NCI-H2227 (cell line): ENCODE measurements at regions not wholly inside any gene's neighbourhood (a gene's known extent, or its start where the extent isn't known, plus 50 kb on each side); places are given as distances from the start of the nearest gene placed in this dataset.

ENCODE experiments used
- DNase-seq: peaks from one replicate; lab custom pipeline; 2025; ENCODE audit not compliant: unreplicated experiment; lab: John Stamatoyannopoulos, UW

DNA sequence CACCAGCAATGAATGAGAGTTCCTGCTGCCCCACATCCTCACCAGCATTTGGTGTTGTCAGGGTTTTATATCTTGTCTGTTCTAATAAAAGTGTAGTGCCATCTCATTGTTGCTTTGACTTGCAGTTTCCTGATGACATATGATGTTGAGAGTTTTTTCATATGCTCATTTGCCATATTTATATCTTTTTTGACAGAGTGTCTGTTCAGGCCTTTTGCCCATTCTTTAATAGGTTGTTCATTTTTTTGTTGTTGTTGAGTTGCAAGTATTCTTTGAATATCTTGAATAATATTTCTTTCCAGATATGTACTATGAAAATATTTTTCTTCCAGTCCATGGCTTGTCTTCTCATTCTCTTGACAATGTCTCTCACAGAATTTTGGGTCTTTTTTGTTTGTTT is 111.7 kb upstream of the KCNJ15 start:
- no peak for DNase-seq

DNA sequence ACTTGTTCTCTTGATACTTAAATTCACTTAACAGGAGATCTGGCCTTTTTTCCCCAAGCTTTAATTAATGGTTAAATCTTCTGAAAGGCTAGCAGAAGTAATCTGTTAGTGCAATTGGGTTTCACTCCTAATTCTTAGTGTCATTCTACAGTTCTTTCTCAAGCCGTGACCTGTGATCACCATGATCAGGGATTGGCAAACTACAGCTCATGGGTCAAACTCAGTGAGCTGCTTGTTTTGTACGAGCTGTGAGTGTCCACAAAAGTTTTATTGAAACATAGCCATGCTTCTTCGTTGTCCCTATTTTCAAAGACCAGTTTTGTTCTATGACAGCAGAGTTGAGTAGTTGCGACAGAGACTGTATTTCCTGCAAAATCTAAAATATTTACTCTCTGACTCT is 109.4 kb upstream of the KCNJ15 start:
- DNase-seq: no peak

GRCh38 chr21:38148046-38148445 is 108.7 kb upstream of the KCNJ15 start:
- no peak for DNase-seq

GRCh38 chr21:38151021-38151645 is 105.7 kb upstream of the KCNJ15 start:
- DNase-seq: no peak

DNA sequence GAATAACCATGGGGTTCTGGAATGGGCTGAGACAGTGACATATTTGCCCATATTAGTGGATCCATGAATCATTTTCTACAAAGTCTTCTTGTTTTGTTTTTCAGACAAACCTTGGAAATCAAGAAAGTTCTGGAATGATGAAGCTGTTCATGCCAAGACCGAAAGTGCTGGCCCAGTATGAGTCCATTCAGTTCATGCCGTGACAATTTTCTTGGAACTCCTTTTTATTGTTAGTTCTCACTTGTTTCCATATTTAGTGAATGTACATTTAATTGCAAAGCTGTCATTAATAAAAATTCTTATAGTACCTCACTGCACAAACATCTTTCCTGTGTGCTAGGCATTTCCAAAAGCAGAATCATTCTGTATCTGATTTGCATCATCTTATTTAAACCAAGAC is 100.6 kb upstream of the KCNJ15 start:
- DNase-seq: no peak

- DNase-seq: no peak
Measured at GRCh38 chr21:38159355-38159754, 97.4 kb upstream of the KCNJ15 start.

DNA sequence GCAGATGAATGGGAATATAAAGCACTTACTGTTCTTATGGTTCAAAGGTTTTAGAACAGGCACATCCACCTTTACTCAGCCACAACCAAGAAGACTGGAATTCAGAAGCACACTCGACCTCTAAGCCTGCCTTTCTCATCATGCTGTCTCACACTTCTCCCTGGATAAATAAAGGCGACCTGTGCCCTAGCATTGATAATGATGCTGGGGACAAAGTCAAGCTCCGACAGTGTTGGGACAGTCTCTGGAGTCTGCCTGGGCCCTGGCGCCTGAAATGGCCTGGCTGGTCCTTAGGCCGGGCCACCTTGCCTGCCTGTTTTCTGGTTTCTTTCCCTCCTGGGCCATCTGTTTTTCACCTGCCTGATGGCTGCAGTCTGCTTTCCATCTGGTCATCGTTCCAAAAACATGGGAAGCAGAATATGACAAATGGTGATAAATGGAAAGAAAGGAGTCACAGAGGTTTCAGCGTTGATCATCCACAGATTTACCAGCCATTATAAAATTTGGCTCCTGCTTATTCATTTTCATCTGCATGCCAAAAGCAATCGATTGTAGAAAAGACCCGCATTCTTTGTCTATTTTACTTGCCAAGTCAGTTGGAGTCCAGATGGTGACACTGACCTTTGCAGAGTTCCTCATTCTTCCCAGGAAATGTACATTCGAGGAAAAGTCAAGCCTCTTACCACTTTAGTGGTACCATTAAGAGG is 91.2 kb upstream of the KCNJ15 start:
- DNase-seq: peak; percentile 9

DNA sequence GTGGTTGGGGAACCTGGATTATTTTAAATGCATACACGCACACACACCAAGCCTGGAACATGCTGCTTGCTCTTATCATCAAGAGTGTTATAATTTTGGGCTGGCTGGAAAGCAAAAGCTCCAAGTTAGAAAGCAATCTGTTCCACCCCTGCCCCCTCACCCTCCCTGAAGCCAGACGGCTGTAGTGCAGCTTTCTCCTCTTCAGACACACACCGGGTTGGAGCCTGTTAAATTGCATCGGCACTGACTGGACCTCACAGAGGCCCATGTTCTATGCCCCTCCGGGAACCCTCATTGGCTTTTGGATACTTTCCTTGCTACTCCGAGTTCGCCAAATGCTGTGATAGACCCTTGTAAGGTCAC is 90.6 kb upstream of the KCNJ15 start:
- DNase-seq: no peak

DNA sequence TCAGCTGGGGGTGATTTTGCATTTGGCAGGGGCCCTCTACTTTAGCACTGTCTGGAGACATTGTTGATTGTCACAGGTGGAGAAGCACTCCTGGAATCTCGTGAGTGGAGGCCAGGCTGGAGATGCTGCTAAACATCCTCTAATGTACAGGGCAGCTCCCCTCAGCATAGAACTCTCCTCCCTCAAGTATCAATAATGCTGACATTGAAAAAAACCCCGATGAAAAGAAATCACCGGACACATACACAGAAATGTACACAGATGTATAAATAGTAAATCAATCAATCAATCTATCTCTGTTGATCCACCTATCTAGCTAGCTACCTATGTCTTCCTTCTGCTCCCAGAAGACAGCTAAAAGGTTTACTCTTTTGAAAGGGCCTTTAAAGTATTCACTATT is 89.4 kb upstream of the KCNJ15 start:
- DNase-seq: no peak

DNA sequence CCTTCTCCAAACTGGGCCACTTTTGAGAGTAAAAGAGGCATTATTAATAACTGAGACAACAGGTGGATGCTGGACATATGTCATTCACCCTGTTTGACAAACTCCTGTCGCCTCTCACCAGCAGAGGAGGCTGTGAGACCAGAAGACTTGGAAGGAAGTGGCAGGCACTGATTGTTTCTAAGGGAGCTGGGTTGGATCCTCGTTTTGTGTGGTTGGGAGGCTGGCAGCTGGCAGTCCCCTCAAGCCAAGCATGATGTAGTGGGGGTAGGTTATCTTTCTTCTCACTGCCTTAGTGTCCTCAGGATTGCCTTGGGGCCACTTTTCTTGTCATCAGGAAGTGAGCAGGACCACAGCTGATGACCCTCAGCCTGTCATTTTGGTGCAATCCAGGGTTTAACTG is 86.5 kb upstream of the KCNJ15 start:
- DNase-seq: no peak

DNA sequence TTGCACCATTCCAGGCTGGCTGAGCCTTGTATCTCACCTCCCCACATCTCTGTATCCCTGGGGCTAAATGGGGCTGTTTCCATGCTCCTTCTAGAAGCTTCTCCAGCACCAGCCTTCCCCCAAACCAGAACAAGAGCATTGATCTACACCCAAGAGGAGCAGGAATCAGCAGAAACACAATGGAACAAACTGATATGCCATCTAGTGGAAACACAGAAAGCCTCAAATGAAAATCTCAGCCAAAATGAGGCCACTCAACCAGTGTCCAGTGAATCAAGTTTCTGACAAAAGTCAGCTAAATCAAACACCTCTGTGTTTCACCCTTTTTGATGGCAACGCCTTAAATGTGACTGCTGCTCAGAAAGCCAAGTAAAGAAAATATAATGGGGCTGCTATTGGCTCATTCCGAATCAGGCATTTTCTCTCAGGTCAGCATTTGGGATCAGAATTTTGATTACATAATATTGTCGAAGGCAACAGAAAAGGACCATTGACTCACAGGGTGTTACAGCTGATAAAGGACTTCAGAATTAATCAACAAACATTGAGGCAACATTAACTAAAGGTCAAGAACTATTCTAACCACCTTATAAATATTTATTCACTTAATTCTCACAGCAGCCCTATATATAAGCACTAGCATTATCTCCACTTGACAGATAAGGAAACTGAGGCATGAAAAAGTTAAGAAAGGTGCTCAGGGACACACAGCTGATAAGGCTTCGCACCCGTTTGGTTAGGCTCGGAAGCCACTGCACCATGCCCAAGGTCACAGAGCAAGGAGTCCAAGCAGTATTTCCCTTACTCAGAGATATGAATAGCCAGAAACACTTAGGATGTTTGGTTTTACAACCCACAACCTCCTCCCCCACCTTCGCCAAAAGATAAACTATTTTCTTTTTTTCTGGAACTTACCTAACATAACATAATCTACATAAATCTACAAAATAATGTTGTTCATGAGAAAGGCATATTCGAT is 85.8 kb upstream of the KCNJ15 start:
- no peak for DNase-seq

GRCh38 chr21:38171723-38172344 is 85.0 kb upstream of the KCNJ15 start:
- DNase-seq: no peak

GRCh38 chr21:38173276-38174035 is 83.3 kb upstream of the KCNJ15 start:
- no peak for DNase-seq

DNA sequence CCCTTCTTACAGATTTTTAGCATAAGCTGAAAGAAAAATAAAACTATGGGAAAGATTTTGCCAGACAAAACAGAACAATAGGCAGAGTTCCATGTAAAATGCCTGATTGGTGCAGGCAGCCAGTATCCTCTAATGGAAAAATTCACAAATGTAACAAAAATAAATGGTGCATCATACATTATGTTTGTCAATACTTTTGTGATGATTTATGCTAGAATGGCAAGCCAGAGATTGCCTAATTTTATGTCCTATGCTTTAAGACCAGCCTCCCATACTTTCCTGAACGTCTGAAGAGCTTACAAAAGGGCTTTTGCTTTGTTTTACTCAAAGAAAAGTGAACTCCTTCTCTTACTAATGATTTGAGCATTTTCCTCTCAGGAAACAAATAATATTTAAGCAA is 81.5 kb upstream of the KCNJ15 start:
- no peak for DNase-seq

DNA sequence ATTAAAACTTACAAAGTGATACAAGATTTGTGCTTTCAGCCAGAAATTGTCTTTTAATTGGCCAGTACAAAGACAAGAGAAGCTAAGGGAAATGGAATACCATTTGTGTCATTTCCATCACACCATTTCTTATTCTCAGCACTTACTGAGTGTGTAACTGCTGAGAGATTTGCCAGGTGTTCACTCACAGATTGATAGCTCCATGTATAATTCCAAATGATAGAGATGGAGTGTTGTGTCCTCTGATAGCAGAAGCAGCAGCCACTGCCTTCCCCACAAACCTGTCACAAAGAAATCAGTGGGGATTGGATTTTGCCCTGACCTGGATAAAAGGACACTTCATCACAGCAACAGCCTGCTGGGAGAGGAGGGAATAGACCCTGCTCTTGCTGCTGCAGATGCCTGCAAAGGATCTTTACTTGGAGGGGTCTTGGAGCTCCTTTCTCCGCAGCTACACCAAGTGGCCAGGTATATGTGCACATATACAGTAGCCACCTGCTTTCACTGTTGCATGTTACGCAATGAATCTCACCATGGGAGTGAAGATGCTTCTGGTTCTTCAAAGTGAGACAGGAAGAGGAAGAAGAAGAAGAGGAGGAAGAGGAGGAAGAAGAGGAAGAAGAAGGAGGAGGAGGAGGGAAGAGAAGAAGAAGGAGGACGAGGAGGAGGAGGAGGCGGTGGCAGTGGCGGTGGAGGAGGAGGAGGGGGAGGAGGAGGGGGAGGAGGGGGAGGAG is 78.7 kb upstream of the KCNJ15 start:
- DNase-seq: no peak

GRCh38 chr21:38178653-38179470 is 77.9 kb upstream of the KCNJ15 start:
- no peak for DNase-seq

GRCh38 chr21:38179511-38179910 is 77.3 kb upstream of the KCNJ15 start:
- no peak for DNase-seq

GRCh38 chr21:38181096-38181495 is 75.7 kb upstream of the KCNJ15 start:
- no peak for DNase-seq

DNA sequence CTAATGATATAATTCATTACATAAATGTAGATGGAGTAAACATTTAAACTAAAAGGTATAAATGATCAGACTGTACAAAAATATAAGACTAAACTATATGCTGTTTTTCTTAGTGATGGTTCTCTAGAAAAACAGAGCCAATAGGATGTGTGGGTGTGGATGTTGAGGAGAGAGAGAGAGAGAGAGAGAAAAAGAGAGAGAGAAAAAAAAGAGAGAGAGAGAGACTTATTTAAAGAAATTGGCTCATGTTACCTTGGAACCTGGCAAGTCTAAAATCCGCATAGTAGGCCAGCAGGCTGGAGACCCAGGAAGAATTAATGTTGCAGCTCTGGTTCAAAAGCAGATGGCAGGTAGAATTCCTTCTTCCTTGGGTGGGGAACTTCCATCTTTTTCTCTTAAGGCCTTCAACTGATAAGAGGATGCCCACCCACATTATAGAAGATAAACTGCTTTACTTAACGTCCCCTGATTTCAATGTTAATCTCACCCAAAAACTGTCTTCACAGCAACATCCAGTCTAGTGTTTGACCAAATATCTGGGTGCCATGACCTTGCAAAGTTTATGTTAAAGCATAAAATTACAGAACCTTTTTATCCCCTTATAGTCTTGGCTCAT is 74.3 kb upstream of the KCNJ15 start:
- DNase-seq: no peak
